ENCODE measurements at regions not wholly inside any gene's neighbourhood (a gene's known extent, or its start where the extent isn't known, plus 50 kb on each side); places are given as distances from the start of the nearest gene placed in this dataset.
"Not testable (repeated sequence)": the region's sequence is repeated elsewhere in the genome, so short reads cannot be mapped to it uniquely, and the experiment has no call there.

DNA sequence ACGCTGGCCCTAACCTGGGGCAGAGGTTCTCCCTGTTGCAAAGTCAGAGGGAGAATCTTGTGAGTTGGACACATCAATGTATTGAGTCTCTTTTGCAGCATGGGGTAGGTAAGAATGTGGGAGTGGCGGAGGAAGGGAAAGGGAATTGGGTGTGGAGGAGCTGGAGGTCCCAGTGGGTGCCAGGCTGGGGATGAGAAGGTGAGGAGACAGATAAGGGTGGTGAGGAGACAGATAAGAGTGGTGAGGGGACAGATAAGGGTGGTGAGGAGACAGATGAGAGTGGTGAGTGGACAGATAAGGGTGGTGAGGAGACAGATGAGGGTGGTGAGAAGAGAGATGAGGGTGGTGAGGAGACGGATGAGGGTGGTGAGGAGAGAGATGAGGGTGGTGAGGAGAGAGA is 72.9 kb upstream of the SFSWAP start:
- no peak for DNase-seq

DNA sequence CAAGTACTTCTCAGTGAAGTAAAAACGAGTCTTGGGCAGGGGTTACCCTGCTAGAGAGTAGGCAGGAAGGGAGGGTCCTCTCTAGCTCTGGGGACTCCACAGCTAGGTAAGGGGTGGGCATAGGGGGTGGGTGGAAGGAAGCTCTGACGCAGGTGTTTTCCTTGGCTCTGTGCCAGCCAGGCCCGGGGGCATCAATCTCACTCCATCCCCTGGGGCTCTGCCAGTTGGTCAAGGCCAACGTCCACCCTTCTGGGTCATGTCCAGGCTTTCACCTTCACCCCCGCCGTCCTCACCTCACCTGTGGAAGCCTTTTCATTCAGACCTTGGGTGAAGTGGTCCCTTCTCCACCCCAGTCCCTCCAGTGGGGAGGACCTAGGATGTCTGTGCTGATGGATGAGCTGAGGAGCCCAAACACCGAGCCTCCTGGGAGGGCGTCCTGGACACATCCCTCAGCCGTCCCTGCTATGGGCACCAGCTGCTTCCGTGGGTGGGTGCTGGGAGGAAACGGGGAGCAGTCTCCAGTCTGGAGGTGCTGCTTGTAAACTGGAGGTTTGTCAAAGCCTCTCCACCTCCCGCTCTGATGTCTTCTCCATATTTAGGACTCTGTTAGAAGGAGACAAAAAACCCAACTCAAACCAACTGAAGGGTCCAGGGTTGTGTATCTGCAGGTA is 71.5 kb upstream of the SFSWAP start:
- DNase-seq: no peak

DNA sequence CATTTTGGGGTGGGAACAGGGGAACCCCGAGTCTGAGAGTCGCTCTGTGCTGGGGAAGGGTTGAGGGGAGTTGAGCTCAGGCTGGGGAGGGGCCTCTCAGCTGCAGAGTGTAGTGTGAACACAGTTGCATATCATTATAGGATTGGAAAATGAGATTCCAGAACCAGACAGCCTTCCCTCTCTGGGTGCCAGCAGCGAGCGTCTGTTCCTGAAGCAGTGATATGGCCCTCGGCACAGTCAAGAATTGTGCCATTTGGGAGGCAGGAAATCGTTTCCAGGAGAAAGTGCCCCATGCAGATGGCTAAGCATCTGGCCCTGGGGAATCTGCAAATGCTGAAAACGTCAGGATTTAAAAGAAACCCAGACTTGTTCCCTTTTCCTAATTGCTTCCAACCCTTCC is 70.4 kb upstream of the SFSWAP start:
- DNase-seq: no peak

DNA sequence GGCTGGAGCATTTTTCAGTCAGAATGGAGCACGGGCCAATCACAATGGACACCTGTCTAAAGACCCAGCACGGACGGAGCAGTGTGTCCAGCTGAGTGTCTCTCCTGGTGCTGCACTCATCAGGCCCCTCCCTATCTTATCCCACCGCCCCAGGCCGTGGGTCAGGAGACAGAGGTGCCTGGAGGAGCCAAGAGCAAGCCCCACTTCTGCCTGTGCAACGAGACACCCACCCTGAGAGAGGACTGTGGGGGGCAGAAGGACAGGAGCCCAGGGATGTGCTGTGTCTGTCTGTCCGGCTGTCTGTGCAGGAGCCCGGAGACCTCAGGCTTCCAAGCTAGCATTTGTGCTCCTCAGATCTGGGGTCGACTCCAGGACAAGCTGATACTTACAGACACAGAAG is 69.6 kb upstream of the SFSWAP start:
- no peak for DNase-seq

DNA sequence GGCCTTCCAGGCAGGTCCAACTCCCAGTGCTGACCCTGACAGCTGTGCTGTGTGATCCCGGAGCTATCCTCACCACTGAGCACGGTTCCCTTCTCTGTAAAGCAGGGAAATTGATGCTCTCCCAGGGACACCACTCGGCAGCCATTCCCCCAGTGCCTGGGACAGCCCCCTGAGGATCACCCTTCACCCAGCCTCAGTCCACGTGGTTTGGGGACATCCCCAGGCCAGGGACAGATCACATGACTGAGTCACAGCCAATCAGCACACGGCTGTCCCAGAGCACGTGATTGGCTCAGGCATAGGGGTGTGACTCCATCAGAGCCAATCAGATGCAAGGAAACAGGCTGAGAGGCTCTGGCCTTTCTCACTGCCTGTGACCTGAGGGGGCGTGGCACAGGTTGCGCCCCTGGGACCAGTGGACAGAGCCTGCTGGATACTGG is 68.8 kb upstream of the SFSWAP start:
- DNase-seq: no peak

DNA sequence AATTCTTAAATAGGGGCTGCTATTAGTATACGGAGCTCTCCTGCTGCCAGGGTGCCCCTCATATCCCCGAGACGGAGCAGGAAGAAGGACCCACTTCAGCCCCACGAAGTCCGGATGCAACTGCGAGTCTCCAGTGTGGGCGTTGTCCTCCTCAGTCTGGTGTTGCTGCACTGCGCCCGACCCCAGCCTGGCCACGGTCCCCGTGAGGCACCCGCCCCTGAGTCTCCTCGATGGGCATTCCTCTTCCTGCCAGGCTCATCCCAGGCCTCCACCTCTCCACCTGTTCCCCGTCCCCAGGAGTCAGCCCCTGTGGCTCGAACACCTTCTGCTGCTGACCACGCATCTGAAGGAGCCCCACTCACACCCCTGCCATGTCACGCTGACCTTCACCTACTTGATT is 68.1 kb upstream of the SFSWAP start:
- DNase-seq: no peak

DNA sequence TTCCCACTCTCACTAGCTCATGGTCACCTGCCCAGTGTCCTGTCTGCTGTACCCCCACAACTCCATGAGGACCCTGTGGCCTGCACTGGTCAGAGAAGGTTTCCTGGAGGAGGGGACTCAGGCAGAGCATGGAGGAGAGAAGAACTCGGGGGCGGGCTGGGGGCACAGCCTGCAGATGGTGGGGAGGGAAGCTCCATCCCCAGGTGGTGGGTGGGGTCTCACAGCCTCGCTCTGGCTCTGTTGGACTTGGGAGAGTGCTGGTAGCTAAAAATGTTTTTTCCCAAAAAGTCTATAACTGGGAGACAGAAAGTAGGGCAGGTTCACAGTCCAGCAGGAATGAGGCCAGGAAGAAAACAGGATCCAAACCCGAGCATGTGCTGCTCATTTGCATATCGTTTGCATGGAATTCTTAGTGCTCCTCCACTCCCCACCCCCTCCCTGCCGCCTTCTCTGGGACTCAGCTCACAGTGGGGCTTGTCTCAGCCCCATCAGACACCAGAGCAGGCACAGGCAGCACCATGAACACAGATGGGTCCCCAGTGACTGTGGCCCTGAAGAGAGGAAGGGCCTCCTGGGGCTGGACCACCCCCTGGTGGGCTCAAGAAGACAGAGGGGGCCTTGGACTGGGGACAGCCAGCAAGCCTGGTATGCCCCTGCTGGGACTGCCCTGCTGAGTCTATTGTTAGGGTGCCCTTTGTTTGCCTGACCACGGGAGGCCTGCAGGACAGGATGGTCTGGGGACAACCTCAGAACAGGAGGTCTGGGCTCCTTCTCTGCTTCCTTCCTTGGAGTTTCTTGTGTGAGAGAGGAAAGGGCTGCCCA is 67.0 kb upstream of the SFSWAP start:
- peak in 1 of 56 donors; percentile 16 for DNase-seq

DNA sequence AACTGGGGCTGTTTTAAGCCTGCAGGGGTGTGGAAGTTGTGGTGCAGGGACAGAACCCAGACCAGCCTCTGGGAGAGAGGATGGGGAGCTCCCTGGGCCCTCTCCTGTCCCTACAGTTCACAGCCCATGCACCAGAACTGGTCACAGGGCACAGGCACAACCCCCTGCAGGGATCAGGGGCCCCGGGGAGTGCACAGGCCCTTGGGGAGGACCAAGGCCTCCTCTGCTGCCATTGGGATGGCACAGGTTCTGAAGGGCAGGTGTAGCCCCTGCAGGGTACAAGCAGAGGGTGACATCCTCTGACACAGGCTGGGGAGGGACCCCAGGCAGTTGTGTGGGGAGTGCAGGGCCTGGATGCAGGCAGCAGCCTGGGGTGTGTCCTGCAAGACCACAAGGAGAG is 66.4 kb upstream of the SFSWAP start:
- DNase-seq: no peak

DNA sequence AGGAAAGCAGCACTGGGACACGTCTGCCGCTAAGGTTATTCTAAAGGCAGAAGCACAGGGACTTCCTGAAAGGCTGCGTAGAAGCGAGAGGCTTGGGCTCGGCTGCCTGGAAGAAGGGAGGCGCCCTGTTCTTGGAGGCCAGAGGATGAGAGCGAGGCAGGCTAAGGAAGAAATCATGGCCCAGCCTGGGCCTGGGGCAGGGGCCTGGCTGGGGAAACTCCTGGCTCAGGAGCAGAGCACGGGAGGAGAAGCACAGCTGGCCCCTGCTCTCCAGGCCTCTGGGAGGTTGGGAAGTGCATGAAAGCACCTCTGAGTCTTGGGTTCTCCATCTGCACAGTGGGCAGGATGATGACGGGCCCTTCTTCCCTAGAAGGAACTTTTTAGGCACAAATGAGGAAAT is 66.0 kb upstream of the SFSWAP start:
- not testable (repeated sequence) for DNase-seq

DNA sequence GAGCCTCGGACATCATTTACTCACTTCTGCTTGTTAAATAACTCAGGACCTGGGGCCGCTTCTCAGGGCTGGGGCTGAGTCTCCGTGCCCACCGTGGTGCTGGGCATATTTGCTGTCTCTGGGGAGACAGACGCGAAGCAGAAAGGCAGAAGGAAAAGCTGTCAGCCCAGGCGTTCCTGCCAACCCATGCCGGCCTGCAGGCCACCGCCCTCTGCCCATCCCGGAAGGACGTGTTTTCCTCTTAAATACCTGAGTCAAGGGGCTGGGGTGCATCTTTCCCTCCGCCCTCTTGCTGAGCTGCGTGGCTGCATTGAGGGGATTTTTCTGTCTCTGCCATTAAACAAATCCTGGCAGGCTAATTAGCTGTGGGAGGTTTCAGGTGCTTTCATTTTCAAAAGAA is 65.3 kb upstream of the SFSWAP start:
- DNase-seq: not testable (repeated sequence)

DNA sequence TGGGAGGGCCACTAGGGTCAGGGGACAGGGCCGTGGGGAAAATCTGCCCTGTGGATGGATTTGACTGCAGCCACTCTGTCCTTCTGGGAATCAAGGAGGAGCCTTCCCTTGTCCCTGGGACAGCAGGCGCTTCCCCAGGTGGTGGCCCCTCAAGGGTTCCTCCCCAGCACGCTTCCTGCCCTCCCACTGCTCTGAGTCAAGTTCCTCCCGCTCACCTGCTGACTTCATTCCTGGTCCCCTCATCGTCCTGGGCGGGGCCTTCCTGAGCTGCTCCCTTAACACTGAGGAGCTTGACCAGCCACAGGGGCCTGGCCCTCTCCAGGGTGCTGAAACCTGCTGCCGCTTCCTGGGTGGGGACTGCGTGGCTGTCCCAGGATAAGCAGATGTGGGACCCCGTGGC is 64.4 kb upstream of the SFSWAP start:
- DNase-seq: not testable (repeated sequence)

DNA sequence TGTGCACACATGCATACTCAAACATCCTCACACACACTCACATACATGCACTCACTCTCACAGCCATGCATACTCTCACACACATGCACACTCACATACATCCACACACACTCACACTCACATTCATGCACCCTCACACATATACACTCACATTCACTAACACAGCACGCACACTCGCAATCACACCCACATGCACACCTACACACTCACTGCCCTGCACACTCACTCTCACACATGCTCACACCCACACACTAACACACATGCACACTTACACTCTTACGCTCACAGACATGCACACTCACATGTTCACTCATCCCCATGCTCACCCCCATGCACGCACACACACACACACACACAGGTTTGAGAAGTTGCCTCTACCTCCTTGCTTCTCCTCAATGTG is 63.2 kb upstream of the SFSWAP start:
- DNase-seq: no peak

DNA sequence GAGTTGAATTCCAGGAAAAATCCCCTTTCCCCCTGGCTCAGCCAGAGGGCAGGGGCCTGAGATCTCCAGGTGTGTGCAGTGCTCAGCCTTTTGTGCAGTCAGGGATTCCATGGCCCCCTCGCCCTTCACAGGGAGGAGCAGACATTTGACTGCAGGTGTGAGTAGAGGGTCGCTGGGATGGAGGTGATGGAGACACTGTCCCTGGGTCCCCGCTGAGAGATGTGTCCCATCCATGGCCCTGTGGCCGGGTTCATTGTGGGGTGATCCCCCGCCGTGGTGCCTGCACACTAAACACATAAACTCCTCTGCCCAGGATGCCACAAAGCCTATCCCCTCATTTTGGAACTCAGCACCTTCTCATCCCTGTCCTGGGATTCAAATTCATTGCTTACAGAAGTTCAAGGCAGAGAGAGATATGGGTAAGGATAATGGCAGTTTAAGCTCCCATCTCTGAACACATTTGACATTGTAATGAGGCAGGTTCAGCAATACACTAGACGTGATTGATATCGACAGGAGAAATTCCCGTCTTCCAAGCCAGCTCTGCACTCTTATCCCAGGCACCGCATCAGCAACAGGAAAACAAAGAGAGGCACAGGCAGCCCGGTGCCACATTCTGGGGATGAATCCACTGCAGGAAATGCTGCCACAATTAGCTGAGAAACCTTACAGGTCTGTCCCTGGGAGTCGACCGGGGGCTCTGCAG is 55.3 kb upstream of the SFSWAP start:
- not testable (repeated sequence) for DNase-seq

DNA sequence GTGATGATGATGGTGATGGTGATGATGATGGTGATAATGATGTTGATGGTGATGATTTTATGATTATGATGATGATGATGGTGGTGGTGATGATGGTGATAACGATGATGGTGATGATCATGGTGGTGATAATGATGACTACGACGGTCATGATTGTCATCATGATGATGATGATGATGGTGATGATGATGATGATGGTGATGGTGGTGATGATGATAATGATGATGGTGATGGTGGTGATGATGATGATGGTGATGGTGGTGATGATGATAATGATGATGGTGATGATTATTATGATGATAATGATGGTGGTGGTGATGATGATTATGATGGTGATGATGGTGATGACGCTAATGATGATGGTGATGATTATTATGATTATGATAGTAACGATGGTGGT is 54.1 kb upstream of the SFSWAP start:
- not testable (repeated sequence) for DNase-seq

DNA sequence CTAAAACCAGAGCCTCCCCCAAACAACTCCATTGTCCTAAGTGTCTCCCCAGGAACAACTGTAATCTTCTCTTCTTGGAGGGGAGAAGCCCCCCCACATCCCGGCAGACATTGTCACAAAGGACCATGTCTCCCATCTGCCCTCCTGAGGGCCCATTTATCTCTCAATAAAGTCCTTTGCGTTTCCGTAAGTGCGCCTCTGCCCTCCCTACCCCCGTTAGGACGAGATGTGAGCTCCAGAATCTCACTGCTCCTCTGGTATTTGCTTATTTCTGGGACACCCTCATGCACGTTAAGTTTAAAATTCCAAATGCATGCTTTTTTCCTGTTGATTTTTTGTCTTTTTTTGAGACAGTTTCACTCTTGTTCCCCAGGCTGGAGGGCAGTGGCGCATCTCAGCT is 52.3 kb upstream of the SFSWAP start:
- DNase-seq: not testable (repeated sequence)

DNA sequence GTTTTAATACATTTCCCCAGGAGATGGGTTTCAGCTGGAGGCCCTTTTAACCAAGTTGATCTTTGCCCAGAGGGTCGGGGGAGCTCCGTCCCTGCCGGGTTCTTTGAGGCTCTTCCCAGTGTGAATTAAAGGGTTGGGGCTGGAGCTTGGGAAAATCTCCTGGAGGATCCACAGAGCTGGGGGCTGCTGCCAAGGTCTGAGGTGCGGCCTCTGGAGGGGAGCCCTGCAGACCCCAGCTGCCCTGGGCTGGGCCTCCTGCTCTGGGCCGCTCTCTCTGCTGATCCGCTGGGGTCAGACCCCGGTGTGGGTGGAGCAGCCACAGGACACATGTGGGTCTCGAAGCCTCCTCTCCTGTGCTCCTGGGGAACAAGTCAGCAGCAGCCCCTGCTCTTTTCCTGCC is 51.4 kb upstream of the SFSWAP start:
- DNase-seq: not testable (repeated sequence)

DNA sequence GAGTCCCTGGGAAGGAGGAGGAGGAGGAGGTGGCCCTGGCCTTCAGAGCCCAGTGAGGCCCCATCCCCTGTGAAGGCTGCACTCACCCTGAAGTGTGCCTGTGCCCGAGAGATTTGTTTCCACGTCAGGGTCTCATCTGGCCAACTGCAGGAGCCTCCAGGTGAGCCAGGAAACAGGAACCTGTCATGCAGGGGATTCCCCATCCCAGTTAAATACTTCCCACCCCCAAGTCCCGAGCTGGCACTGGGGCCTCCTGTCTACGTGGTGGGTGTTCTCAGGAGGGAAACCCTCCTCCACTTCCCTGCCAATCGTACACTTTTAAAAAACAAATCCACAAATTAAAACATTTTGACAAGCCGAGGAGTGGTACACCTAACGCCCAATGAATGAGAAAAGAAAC is 50.9 kb upstream of the SFSWAP start:
- not testable (repeated sequence) for DNase-seq

DNA sequence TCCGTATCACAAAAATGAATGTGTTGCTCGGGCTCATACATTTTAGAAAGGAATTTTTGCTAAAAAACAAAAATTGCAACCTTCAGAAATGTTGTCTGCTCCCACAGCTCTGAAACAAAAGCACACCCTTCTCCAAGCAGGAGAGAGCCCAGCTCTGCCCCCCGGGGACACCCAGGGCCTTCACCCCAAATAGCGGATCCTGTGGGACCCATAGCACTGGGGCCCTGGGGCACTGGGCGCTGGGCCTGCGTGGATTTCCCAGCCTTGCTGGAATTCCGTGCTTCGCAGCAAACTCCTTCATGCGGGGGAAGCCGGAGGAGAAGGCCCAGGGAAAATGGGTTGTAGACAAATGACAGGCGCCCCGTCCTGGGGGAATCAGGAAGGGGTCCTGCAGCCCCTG is 50.5 kb upstream of the SFSWAP start:
- DNase-seq: not testable (repeated sequence)
